Hepatocyte (in vitro differentiated cells): ENCODE measurements at regions not wholly inside any gene's neighbourhood (a gene's known extent, or its start where the extent isn't known, plus 50 kb on each side); places are given as distances from the start of the nearest gene placed in this dataset.

Experiments
- DNase-seq: peaks from one replicate; pipeline ENCODE4 v3.0.0-alpha.2; 2016; ENCODE audit warnings: low spot score
- H2AFZ ChIP-seq: fragments of 200-600 bp; sonication (generic); 2 replicates; pipeline ENCODE4 v1.6.0; 2016; ENCODE audit warnings: antibody characterized with exemption, mild to moderate bottlenecking
- H3K27ac ChIP-seq: fragments of 200-600 bp; sonication (generic); 2 replicates; pipeline ENCODE4 v1.5.1; 2016; ENCODE audit warnings: mild to moderate bottlenecking
- H3K27me3 ChIP-seq: fragments of 200-600 bp; sonication (generic); 2 replicates; pipeline ENCODE4 v1.6.1; 2016
- H3K36me3 ChIP-seq: fragments of 200-600 bp; sonication (generic); replicated peaks from 2 replicates; pipeline ENCODE4 v1.5.1; 2016; ENCODE audit warnings: low read depth; ENCODE audit not compliant: insufficient read depth
- H3K4me1 ChIP-seq: fragments of 200-600 bp; sonication (generic); 2 replicates; pipeline ENCODE4 v1.5.1; 2016; ENCODE audit warnings: mild to moderate bottlenecking, moderate library complexity; ENCODE audit not compliant: insufficient read depth
- H3K4me2 ChIP-seq: fragments of 200-600 bp; sonication (generic); 2 replicates; pipeline ENCODE4 v1.6.0; 2016
- H3K4me3 ChIP-seq: fragments of 200-600 bp; sonication (generic); 2 replicates; pipeline ENCODE4 v1.5.1; 2016; ENCODE audit warnings: mild to moderate bottlenecking
- H3K79me2 ChIP-seq: fragments of 200-600 bp; sonication (generic); 2 replicates; pipeline ENCODE4 v1.6.0; 2017; ENCODE audit warnings: mild to moderate bottlenecking
- H3K9me2 ChIP-seq: fragments of 200-600 bp; sonication (generic); replicated peaks from 2 replicates; pipeline ENCODE4 v1.6.0; 2017; ENCODE audit warnings: mild to moderate bottlenecking; ENCODE audit not compliant: insufficient read depth
- H3K9me3 ChIP-seq: fragments of 200-600 bp; sonication (generic); 2 replicates; pipeline ENCODE4 v1.5.1; 2016; ENCODE audit warnings: low read depth, mild to moderate bottlenecking
- H4K20me1 ChIP-seq: fragments of 200-600 bp; sonication (generic); 2 replicates; pipeline ENCODE4 v1.6.0; 2016; ENCODE audit warnings: mild to moderate bottlenecking; ENCODE audit not compliant: insufficient read depth, poor library complexity, severe bottlenecking
- EZH2 ChIP-seq: fragments of 200-600 bp; sonication (generic); IDR thresholded peaks from 2 replicates; pipeline ENCODE4 v1.6.1; 2016; ENCODE audit warnings: antibody characterized with exemption, mild to moderate bottlenecking, borderline replicate concordance
- EZH2phosphoT487 ChIP-seq: fragments of 200-600 bp; sonication (generic); IDR thresholded peaks from one replicate; pipeline ENCODE4 v1.6.1; 2018; ENCODE audit warnings: antibody characterized with exemption, mild to moderate bottlenecking, low read depth, moderate library complexity; ENCODE audit not compliant: unreplicated experiment, severe bottlenecking
- WGBS: methylation state at CpG from one replicate; pipeline ENCODE4 v1.1.6; 2016; ENCODE audit warnings: low lambda C conversion rate; ENCODE audit errors: missing lambda C conversion rate; 5-methylcytosine and 5-hydroxymethylcytosine counted together
- TF ChIP-seq, protein P1 (sequence below): fragments of 200-600 bp; sonication (generic); IDR thresholded peaks from 2 replicates; pipeline ENCODE4 v1.5.1; 2016; ENCODE audit warnings: antibody characterized with exemption, mild to moderate bottlenecking; ENCODE audit not compliant: poor library complexity

DNA sequence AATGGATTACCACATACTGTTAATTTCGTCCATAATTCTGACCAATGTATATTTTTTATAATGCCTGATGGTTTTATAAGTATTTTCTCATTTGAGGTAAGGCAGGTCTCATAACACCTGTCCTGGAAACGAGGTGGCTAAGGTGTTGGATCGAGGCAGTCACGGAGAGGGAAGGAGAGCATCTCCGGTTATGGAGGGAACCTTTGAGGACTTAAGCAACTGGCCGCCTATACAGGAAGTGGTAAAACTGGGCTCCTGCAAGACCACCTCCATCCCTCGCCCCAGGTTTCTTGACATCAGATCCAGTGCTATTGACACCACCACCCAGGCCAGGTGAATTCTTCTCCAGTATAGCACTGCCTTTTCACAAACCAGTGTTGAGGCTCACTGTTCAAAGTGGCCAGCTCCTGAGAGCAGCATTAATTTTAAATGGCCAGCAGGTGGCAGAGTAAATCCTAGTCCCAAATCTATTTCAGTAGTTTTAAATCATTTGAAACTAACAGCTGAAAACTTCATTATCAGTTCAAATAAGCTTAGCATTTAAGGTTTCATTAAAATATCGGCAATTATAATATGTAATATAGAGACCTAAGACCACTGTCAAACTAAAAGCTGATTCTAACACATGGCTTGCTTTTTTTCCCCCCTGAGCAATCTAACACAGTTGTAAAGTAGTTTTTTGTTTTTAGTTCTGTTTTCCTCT, 100.8 kb downstream of the PPM1A start:
- Histone ChIP-seq H4K20me1 (no peaks in the 10 kb centered on the region), H2AFZ (no peak overlapping the region), H3K27ac (no peak overlapping the region), H3K27me3 (peaks cover 11% of the 10 kb centered on the region), H3K79me2 (no peaks in the 10 kb centered on the region), H3K4me3 (no peak overlapping the region), H3K9me3 (no peaks in the 10 kb centered on the region), H3K4me1 (no peaks in the 10 kb centered on the region), H3K4me2 (peak overlapping the region; percentile 41), H3K36me3 (no peaks in the 10 kb centered on the region), H3K9me2 (no peaks in the 10 kb centered on the region)
- TF ChIP-seq, protein P1, sequence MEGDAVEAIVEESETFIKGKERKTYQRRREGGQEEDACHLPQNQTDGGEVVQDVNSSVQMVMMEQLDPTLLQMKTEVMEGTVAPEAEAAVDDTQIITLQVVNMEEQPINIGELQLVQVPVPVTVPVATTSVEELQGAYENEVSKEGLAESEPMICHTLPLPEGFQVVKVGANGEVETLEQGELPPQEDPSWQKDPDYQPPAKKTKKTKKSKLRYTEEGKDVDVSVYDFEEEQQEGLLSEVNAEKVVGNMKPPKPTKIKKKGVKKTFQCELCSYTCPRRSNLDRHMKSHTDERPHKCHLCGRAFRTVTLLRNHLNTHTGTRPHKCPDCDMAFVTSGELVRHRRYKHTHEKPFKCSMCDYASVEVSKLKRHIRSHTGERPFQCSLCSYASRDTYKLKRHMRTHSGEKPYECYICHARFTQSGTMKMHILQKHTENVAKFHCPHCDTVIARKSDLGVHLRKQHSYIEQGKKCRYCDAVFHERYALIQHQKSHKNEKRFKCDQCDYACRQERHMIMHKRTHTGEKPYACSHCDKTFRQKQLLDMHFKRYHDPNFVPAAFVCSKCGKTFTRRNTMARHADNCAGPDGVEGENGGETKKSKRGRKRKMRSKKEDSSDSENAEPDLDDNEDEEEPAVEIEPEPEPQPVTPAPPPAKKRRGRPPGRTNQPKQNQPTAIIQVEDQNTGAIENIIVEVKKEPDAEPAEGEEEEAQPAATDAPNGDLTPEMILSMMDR: peak; percentile 76
- TF ChIP-seq EZH2: no peak
- peak; percentile 61 for DNase-seq
- 62% methylated on average over 8 of the region's 8 CpGs for WGBS

DNA sequence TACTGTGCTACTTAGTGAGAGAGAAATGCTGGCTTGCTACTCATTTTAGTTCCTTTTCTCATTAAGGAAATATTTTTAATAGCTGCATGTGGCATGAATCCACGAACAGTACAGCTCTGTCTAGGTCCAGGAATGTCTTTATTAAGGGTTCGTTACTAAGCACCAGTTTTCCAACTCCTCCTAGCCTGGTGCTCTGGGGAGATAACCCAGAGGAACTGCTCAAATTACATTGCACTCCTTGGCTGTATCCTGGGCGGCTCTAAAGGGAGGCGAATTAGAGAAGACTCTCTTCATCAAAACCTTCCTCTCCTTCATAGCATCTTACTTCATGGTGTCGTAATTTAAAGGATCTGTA, 101.3 kb downstream of the PPM1A start:
- Histone ChIP-seq H4K20me1 (no peaks in the 10 kb centered on the region), H2AFZ (no peak overlapping the region), H3K4me2 (peak overlapping the region; percentile 41), H3K27ac (no peak overlapping the region), H3K36me3 (no peaks in the 10 kb centered on the region), H3K4me1 (no peaks in the 10 kb centered on the region), H3K9me2 (no peaks in the 10 kb centered on the region), H3K79me2 (no peaks in the 10 kb centered on the region), H3K27me3 (peaks cover 11% of the 10 kb centered on the region), H3K4me3 (no peak overlapping the region), H3K9me3 (no peaks in the 10 kb centered on the region)
- WGBS: 19% methylated on average over 5 of the region's 5 CpGs
- no peak for DNase-seq
- TF ChIP-seq EZH2: no peak
- TF ChIP-seq, protein P1: no peak
- no peak for TF ChIP-seq EZH2phosphoT487

DNA sequence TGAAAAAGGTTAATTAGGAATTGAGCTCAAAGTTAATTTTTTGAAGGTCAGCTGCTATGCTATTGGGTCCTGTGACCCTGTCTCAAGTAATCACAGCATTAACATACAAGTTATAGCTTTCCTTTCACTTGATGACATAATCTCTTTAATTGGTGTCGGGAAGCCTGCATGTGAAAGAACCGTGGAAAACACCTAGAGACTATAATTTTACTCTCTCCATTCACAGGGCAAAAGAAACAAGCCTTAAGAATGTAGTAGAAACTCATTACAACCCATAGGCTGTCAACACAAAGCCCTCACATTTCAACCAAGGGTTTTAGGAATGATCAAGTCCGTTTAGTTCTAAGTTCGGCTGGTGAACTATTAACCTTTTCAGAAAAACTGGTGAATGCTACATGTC, 104.4 kb downstream of the PPM1A start:
- no peak for DNase-seq
- no peaks in the 10 kb centered on the region for H3K79me2 ChIP-seq
- H3K4me2 ChIP-seq: no peak overlapping the region
- H3K4me1 ChIP-seq: no peaks in the 10 kb centered on the region
- H3K27ac ChIP-seq: no peak overlapping the region
- WGBS: 65% methylated on average over 4 of the region's 4 CpGs
- no peak overlapping the region for H2AFZ ChIP-seq
- no peak overlapping the region for H3K4me3 ChIP-seq
- H4K20me1 ChIP-seq: no peaks in the 10 kb centered on the region
- no peaks in the 10 kb centered on the region for H3K36me3 ChIP-seq
- no peaks in the 10 kb centered on the region for H3K9me2 ChIP-seq
- H3K27me3 ChIP-seq: peaks cover 16% of the 10 kb centered on the region
- no peak for TF ChIP-seq EZH2
- no peak for TF ChIP-seq EZH2phosphoT487
- TF ChIP-seq, protein P1: no peak
- H3K9me3 ChIP-seq: no peaks in the 10 kb centered on the region

DNA sequence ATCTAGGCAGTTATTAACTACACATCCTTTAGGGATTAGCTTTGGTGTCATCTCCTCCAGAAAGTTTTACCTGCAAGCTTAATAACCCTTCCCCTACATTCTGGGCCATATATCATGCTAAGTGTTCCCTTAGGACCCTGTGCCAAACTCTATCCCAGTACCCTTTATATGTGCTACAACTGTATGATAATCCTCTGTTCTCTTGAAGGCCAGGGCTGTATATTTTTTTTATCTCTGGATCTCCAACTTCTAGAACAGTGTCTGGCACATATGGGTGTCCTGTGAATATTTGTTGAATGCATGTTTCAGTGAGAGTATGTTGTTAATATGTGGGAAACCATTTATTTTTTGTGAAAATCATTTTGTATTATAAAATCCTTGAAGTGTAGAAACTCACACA, 106.7 kb downstream of the PPM1A start:
- no peak for TF ChIP-seq EZH2
- TF ChIP-seq, protein P1: no peak
- no peak for TF ChIP-seq EZH2phosphoT487
- DNase-seq: no peak
- Histone ChIP-seq H3K9me2 (no peaks in the 10 kb centered on the region), H3K4me1 (no peaks in the 10 kb centered on the region), H3K36me3 (no peaks in the 10 kb centered on the region), H3K4me2 (no peak overlapping the region), H3K27me3 (peaks cover 13% of the 10 kb centered on the region), H3K79me2 (no peaks in the 10 kb centered on the region), H2AFZ (no peak overlapping the region), H3K9me3 (no peaks in the 10 kb centered on the region), H3K27ac (no peak overlapping the region), H3K4me3 (no peak overlapping the region), H4K20me1 (no peaks in the 10 kb centered on the region)
